Forelimb muscle (tissue), 1 donor: ENCODE measurements at regions not wholly inside any gene's neighbourhood (a gene's known extent, or its start where the extent isn't known, plus 50 kb on each side); places are given as distances from the start of the nearest gene placed in this dataset.
"Not testable (repeated sequence)": the region's sequence is repeated elsewhere in the genome, so short reads cannot be mapped to it uniquely, and the experiment has no call there.

Source experiments
- DNase-seq: peaks from one replicate; pipeline ENCODE4 v3.0.0-alpha.2; 2013; ENCODE audit warnings: low read depth

DNA sequence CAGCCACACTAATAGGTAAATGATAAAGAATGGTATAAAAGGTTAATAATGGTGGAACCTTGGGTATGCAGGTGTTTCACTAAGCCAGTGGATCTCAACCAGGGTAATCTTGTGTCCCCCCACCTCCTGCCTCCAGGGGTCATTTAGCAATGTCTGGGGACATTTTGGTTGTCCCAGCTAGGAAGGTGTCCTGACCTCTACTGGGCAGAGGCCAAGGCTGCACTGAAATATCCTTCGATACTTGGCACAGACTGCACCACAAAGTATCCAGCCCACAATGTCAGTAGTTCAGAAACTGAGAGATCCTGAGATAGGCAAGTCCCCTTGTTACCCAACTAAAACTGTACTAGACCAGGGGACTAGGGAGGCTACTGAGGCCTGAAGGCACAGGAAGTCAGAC is 113.6 kb upstream of the TIAM1 start:
- no peak for DNase-seq

DNA sequence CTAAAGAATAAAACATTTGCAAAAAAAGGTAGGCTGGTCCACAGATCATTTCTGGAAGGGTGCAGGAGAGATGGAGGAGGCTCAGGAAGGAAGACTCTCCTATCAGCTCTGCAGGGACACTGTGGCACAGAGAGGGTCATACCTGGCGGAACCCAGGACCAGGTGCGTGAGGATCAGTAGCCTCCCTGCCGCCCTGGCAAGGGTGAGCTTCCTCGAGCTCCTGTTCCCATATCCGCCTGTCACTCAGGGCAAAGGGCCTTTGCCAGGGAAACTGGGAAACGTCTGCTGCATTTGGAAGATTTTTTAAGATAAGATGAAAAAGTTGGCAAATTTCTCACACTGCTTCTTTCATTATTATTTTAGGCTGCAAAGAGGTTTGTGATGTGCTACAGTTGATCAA is 112.1 kb upstream of the TIAM1 start:
- no peak for DNase-seq

DNA sequence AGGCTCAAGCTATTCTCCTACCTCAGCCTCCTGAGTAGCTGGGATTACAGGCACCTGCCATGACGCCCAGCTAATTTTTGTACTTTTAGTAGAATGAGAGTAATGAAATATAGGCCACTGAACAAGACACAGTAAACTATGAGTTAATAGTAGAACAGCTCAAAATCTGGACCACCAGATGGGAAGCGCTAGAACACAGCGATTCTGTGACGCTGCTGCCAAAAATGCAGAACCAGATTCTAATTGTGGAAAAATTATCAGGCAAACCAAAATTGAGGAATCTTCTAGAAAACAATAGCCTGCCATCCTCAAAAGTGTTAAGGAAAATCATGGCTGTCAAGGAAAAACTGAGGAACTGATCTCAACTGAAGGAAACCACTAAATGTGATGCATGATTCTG is 111.4 kb upstream of the TIAM1 start:
- DNase-seq = no peak

DNA sequence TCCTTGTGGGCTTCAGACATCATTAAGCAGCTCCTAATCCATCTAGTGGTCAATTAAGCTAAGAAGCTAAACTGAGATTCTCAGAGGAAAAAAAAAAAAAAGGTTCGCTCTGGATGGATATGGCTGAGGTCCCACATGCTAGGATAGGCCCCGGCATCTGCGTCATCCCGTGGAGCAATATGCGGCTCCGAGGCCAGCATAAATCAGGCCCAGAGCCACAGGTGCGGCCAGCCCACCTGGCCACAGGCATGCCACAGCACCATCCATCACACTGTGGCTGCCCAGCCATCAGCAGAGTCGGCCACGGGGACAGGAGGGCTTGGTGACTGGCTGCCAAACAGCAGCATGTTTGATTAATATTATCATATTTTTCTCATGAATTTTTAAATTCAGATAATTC is 106.9 kb upstream of the TIAM1 start:
- no peak for DNase-seq

DNA sequence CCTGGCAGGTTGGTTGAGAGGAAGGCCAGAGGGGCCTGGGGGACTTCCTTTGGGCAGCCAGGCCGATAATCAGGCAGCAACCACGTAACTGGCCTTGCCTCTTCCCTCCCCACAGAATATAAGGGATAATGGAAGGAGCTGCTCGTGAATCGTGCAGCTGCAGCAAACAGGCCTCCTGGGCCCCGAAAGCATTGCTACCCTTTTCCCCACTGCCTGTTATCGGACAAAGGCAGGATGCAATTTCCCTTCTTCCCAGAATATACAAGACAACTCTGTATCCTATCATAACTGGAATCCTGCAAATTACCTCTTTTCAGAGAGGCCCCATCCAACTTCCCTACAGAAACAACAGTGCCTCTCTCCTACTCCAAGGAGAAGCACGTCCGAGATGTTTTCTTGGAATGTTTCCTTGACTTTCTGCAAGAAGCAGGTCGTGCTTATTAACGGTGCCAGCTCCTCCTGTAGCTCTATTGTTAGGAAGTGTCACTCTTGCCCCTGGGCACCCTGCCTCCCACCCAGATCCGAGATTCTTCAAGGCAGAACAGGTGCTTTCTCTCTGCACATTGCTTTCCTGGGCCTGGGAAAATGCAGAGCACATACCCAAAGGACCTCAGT is 106.0 kb upstream of the TIAM1 start:
- no peak for DNase-seq

GRCh38 chr21:31448496-31448895 is 104.4 kb upstream of the TIAM1 start:
- DNase-seq = no peak

GRCh38 chr21:31447505-31447904 is 103.4 kb upstream of the TIAM1 start:
- no peak for DNase-seq

GRCh38 chr21:31446226-31446855 is 102.3 kb upstream of the TIAM1 start:
- DNase-seq = no peak

GRCh38 chr21:31445137-31445536 is 101.1 kb upstream of the TIAM1 start:
- DNase-seq = no peak

GRCh38 chr21:31443736-31444521 is 99.9 kb upstream of the TIAM1 start:
- DNase-seq = no peak

DNA sequence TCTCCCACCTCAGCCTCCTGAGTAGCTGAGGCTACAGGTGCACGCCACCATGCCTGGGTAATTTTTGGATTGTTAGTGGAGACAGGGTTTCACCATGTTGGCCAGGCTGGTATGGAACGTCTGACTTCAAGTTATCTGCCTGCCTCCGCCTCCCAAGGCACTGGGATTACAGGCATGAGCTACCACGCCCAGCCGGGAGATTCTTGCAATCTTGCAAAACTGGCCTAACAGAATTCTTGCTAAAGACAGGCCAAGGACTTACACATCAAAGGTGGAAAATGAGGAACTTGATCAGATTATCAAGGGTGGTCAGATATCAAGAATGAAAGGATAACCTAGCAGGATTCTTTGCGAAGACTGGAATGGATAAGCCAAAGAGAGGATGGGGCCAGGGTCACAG is 98.3 kb upstream of the TIAM1 start:
- no peak for DNase-seq

- DNase-seq = no peak
Observed at GRCh38 chr21:31429506-31429905, 85.4 kb upstream of the TIAM1 start.

DNA sequence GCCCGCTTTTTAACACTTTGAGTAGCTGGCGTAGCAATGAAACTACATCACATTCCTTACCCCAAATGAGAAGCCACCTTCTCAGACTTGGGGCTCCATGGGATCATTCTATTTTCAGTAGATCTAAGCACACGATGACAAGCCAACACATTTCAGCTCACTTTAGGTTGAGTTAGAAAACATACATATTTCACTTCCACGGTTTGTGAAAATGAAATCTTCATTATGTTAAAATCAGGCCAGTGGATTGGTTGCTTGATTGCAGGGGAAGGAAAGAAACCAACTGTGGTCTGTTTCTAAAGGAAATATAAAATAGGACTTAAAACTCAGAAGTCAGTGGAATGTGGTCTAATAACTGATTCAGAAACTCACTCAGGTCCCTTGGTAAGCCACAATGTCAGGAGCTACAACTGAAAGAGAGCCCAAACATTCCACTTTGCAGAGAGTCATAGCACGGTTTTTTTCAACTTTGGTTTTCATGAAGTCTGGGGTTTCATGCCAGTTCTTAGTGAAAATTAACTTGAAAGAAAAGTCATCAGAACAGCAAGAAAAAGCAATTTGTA is 82.3 kb upstream of the TIAM1 start:
- no peak for DNase-seq

DNA sequence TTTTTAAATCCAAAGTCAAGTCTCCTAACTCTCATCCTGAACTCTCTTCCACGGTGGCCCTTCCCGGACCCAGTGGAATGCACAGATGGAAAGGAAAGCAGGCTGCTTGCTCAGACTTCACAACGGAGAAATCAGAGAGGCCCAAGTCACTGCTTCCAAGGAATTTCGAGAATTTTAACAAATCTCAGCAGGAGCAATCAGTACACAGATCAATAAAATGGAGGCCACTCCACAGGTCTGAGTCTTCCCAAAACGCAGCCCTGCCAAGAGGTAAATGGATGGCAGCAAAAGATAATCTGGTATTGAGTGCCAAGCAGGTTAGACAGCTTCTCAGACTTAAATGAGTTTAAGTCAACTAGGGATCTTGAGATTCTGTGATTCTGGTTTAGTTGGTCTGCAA is 81.1 kb upstream of the TIAM1 start:
- no peak for DNase-seq

DNA sequence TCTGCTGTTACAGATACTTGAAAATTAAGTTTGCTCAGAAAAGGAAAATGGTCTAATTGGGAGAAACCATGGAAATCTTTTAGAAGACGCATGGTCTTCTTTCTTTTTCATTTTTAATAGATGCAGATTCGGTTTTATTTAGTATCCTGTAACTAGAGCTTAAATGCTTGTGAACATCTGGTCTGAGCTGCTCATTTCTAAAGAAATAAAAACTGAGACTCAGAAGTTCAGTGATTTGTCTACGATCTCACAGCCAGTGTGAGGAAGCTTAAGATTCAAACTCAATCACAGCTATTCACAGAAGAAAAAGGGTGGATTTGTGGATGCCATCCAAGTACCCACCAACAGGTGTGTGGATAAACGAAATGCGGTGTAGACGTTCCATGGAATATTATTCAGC is 80.0 kb upstream of the TIAM1 start:
- no peak for DNase-seq

DNA sequence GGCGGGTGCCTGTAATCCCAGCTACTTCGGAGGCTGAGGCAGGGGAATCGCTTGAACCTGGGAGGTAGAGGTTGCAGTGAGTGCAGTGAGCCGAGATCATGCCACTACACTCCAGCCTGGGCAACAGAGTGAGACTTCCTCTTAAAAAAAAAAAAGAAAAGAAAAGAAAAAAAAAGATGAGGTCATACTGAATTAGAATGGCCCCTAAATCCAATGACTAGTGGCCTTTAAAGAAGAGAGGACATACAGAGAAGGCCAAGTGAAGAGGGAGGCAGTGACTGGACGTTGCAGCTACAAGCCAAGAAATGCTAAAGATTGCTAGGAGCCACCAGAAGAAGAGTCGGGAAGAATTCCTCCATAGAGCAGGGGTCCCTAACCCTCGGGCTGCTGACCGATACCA is 76.9 kb upstream of the TIAM1 start:
- DNase-seq = no peak

GRCh38 chr21:31420354-31420753 is 76.3 kb upstream of the TIAM1 start:
- DNase-seq = no peak

DNA sequence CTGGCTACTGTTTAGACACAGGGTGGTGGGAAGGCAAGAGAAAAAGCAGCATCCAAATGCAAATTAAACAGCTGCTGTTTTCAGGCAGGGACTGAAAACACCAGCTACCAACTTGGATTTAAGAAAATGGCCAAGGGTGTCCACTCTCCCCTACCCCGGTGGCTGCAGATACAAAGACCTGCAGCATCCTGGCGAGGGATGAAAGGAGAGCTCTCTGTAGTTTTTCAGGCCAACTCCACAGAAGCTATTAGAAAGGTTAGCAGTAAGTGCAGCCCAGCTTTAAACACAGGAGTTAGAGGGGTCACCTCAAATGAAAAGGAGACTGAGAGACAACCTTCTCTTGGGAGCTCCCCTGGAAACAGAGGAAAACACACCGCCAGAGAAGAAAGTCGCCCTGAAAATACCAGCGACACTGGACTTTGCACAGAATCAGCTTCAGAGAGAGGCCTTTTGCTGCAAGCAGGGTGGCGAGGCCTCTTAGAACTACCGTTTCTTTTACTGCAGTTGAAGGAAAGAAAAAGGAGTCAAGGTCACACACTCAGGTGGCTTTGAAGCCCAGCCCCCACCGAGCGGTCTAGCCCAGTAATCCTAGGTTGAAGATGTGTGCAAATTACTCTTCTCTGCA is 74.4 kb upstream of the TIAM1 start:
- no peak for DNase-seq

GRCh38 chr21:31417214-31417613 is 73.2 kb upstream of the TIAM1 start:
- DNase-seq = not testable (repeated sequence)

- no peak for DNase-seq
Observed at GRCh38 chr21:31416465-31416864, 72.4 kb upstream of the TIAM1 start.

GRCh38 chr21:31414263-31415000 is 70.4 kb upstream of the TIAM1 start:
- DNase-seq = no peak

DNA sequence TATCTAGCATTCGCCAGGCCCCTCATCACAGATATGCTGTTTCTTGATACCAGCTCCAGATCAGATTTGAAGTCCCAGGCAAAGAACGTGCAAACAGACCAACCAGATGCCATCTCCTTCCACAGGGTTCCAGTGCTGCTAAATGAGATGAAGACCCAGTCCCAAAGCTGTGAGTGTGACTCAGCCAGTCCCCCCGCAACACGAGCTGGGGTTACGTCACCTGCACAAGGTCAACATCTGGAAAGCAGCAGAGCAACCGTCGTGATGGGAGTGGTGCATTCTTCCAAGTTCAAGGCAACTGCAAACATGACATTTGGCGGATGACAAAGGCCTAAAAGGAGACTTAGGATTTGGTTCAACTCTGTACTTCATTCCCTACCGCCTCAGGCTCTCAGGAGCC is 69.6 kb upstream of the TIAM1 start:
- DNase-seq = no peak
